ENCODE measurements at regions not wholly inside any gene's neighbourhood (a gene's known extent, or its start where the extent isn't known, plus 50 kb on each side); places are given as distances from the start of the nearest gene placed in this dataset. TPM values are rescaled to one million over a fixed set of nuclear protein-coding genes. Genes with fewer than 3 reads are reported as not detected.

DNA sequence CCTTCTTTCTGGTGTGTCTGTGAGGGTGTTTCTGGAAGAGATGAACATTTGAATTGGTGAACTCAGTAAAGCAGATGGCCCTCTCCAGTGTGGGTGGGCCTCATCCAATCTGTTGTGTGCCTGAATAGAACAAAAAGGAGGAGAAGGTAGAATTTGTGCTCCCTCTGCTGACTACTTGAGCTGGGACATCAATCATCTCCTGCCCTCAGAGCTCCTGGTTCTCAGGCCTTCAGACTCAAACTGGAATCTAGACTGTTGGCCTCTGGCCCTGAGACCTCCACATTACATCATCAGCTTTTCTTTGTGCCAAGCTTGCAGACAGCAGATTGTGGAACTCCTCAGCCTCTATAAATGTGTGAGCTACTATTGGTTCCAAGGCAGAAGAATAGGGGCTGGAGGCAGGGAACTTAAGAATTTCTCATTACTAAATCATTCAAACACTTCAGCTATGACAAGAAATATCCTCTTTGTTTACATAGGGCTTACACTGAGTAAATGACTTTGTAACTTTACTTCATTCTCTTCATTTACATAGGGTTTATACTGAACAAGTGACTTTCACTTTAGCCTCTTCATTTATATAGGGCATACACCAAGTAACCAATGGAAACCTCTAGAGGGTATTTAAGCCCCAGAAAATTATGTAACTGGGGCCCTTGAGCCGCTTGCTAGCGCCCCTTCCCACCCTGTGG is 86.9 kb upstream of the NWD2 start:
- Mint-ChIP-seq H3K27me3 (no peaks in the 10 kb centered on the region), H3K36me3 (ENCODE audit: insufficient read depth) (no peaks in the 10 kb centered on the region), H3K4me3 (ENCODE audit: low read depth) (no peak overlapping the region), H3K9me3 (ENCODE audit: low read depth) (no peaks in the 10 kb centered on the region), H3K27ac (no peak overlapping the region), H3K4me1 (ENCODE audit: low read depth) (no peaks in the 10 kb centered on the region)
- no peak for DNase-seq (ENCODE audit: low spot score, unreplicated experiment)
- TF ChIP-seq CTCF (IDR thresholded peaks at IDR 0.05; ENCODE audit: unreplicated experiment) = no peak

DNA sequence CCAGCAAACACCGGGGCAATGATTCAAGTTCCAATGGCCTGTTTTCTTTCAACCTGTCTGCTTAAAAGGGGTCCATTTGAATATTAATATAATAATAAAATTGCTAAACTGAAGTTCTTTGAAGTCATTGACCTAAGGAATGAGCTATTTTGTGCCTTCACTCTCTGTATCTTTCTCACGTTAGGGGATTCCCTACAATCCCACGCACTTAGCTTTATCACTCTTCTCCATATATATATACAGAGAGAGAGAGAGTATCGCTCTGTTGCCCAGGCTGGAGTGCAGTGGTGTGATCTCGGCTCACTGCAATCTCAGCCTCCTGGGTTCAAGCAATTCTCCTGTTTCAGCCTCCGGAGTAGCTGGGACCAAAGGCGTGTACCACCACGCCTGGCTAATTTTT is 83.9 kb upstream of the NWD2 start:
- Mint-ChIP-seq H3K4me1 (ENCODE audit: low read depth) (no peaks in the 10 kb centered on the region), H3K27ac (no peak overlapping the region), H3K9me3 (ENCODE audit: low read depth) (no peaks in the 10 kb centered on the region), H3K27me3 (no peaks in the 10 kb centered on the region), H3K4me3 (ENCODE audit: low read depth) (no peak overlapping the region), H3K36me3 (ENCODE audit: insufficient read depth) (no peaks in the 10 kb centered on the region)
- DNase-seq (ENCODE audit: low spot score, unreplicated experiment) = no peak
- no peak for TF ChIP-seq CTCF (IDR thresholded peaks at IDR 0.05; ENCODE audit: unreplicated experiment)

DNA sequence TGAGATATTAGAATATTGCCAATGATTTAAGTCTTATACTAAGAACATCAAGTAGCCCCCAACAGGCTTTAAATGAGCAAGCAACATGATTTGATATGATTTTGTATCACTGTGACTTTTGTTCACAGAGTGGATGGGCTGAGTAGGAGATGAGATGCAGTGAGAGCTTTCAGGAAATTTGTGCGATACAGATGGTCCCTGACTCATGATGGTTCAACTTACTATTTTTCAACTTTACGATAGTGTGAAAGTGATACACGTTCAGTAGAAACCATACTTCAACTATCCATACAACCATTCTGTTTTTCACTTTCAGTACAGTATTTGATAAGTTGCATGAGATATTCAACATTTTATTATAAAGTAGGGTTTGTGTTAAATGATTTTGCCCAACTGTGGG is 78.7 kb upstream of the NWD2 start:
- no peaks in the 10 kb centered on the region for H3K36me3 Mint-ChIP-seq (ENCODE audit: insufficient read depth)
- H3K27me3 Mint-ChIP-seq = no peaks in the 10 kb centered on the region
- no peaks in the 10 kb centered on the region for H3K9me3 Mint-ChIP-seq (ENCODE audit: low read depth)
- no peak overlapping the region for H3K27ac Mint-ChIP-seq
- no peak overlapping the region for H3K4me3 Mint-ChIP-seq (ENCODE audit: low read depth)
- no peaks in the 10 kb centered on the region for H3K4me1 Mint-ChIP-seq (ENCODE audit: low read depth)
- TF ChIP-seq CTCF (IDR thresholded peaks at IDR 0.05; ENCODE audit: unreplicated experiment) = no peak
- no peak for DNase-seq (ENCODE audit: low spot score, unreplicated experiment)

GRCh38 chr4:37169956-37170355 is 74.6 kb upstream of the NWD2 start:
- Mint-ChIP-seq H3K4me3 (ENCODE audit: low read depth) (no peak overlapping the region), H3K27me3 (no peaks in the 10 kb centered on the region), H3K9me3 (ENCODE audit: low read depth) (no peaks in the 10 kb centered on the region), H3K36me3 (ENCODE audit: insufficient read depth) (no peaks in the 10 kb centered on the region), H3K4me1 (ENCODE audit: low read depth) (peaks cover 8% of the 10 kb centered on the region), H3K27ac (no peak overlapping the region)
- no peak for TF ChIP-seq CTCF (IDR thresholded peaks at IDR 0.05; ENCODE audit: unreplicated experiment)
- no peak for DNase-seq (ENCODE audit: low spot score, unreplicated experiment)

DNA sequence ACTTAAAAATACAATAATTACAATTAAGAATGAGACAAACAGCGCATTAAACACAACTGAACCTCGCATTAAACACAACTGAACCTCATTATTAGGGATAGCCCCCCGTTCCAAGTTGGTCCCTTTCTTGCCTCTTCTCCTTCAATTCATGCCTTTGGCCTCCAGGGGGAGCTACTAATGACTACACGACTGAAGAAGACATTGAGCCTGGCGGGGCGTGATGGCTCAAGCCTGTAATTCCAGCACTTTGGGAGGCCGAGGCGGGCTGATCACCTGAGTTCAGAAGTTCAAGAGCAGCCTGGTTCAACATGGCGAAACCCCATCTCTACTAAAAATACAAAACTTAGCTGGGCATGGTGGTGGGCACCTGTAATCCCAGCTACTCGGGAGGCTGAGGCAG is 56.4 kb upstream of the NWD2 start:
- Mint-ChIP-seq H3K9me3 (ENCODE audit: low read depth) (no peaks in the 10 kb centered on the region), H3K27ac (no peak overlapping the region), H3K4me1 (ENCODE audit: low read depth) (no peaks in the 10 kb centered on the region), H3K4me3 (ENCODE audit: low read depth) (no peak overlapping the region), H3K27me3 (no peaks in the 10 kb centered on the region), H3K36me3 (ENCODE audit: insufficient read depth) (no peaks in the 10 kb centered on the region)
- no peak for DNase-seq (ENCODE audit: low spot score, unreplicated experiment)
- TF ChIP-seq CTCF (IDR thresholded peaks at IDR 0.05; ENCODE audit: unreplicated experiment) = peak; percentile 27

Small RNAs in the stretch of these regions (microRNA-seq; reads per million reads assigned to microRNA genes)
- not detected for gene MIR1255B1 (ENCODE audit: borderline number of aligned reads, unreplicated experiment)
